CD4-positive, alpha-beta memory T cell (primary cell): ENCODE measurements at regions not wholly inside any gene's neighbourhood (a gene's known extent, or its start where the extent isn't known, plus 50 kb on each side); places are given as distances from the start of the nearest gene placed in this dataset.
A peak's percentile ranks its signal among the peaks of the same experiment; 100 is the strongest.

Experiments used
- CTCF ChIA-PET: fragments of 350-600 bp; sonication (Branson Sonifier 250); formaldehyde crosslinking; loops from one replicate; lab custom pipeline; 2021; ENCODE audit warnings: inconsistent platforms; ENCODE audit not compliant: partially characterized antibody; lab: Charles Lee
- POLR2A ChIA-PET: fragments of 350-600 bp; sonication (Branson Sonifier 250); formaldehyde crosslinking; loops from one replicate; lab custom pipeline; 2021; ENCODE audit not compliant: partially characterized antibody; lab: Charles Lee
- DNase-seq, 5 donors: peaks; one replicate each; pipeline versions ENCODE4 v3.0.0 to v3.0.0-alpha.2; 2020 to 2022; ENCODE audit warnings: mixed read lengths in 1 of 5
- H3K27ac ChIP-seq: one replicate; pipeline ENCODE4 v1.7.0; 2013; ENCODE audit warnings: low read depth, low read length
- H3K27me3 ChIP-seq: 2 replicates; pipeline ENCODE4 v1.7.0; 2013; ENCODE audit warnings: mild to moderate bottlenecking, low read length, moderate library complexity; ENCODE audit not compliant: insufficient read depth
- H3K36me3 ChIP-seq: 2 replicates; pipeline ENCODE4 v1.7.0; 2013; ENCODE audit warnings: mild to moderate bottlenecking, low read length, moderate library complexity; ENCODE audit not compliant: insufficient read depth
- H3K4me1 ChIP-seq: 2 replicates; pipeline ENCODE4 v1.7.0; 2013; ENCODE audit warnings: mild to moderate bottlenecking, low read length, moderate library complexity; ENCODE audit not compliant: insufficient read depth
- H3K4me3 ChIP-seq, 2 donors: one replicate each; pipeline ENCODE4 v1.7.0; 2013; ENCODE audit warnings: low read length in 2 of 2, mild to moderate bottlenecking in 1 of 2
- H3K9me3 ChIP-seq, 2 donors: one replicate each; pipeline ENCODE4 v1.7.0; 2013; ENCODE audit warnings: low read length in 2 of 2, control low read depth in 1 of 2; ENCODE audit not compliant: control insufficient read depth in 1 of 2
- H3K27ac Mint-ChIP-seq, 7 donors: one replicate each; pipeline ENCODE4 v1.8.0; 2020 to 2021; ENCODE audit warnings: mixed read lengths in 7 of 7, mild to moderate bottlenecking in 6 of 7, inconsistent platforms in 3 of 7, moderate library complexity in 3 of 7
- H3K27me3 Mint-ChIP-seq, 2 donors: one replicate each; pipeline ENCODE4 v1.8.0; 2020 to 2021; ENCODE audit warnings: mixed read lengths in 2 of 2
- H3K36me3 Mint-ChIP-seq, 2 donors: one replicate each; pipeline ENCODE4 v1.8.0; 2020 to 2021; ENCODE audit warnings: mixed read lengths in 2 of 2, inconsistent platforms in 1 of 2, mild to moderate bottlenecking in 1 of 2
- H3K4me1 Mint-ChIP-seq, 4 donors: one replicate each; pipeline ENCODE4 v1.8.0; 2020 to 2021; ENCODE audit warnings: mixed read lengths in 4 of 4, mild to moderate bottlenecking in 1 of 4
- H3K4me3 Mint-ChIP-seq, 8 donors: one replicate each; pipeline ENCODE4 v1.8.0; 2020 to 2021; ENCODE audit warnings: mixed read lengths in 8 of 8, mild to moderate bottlenecking in 7 of 8, moderate library complexity in 6 of 8, inconsistent platforms in 3 of 8
- H3K9me3 Mint-ChIP-seq, 8 donors: one replicate each; pipeline ENCODE4 v1.8.0; 2020 to 2021; ENCODE audit warnings: mixed read lengths in 8 of 8, mild to moderate bottlenecking in 5 of 8, inconsistent platforms in 3 of 8, moderate library complexity in 1 of 8
- intact Hi-C: fragments of 100-400 bp; cut with micrococcal nuclease; formaldehyde crosslinking; loops from one replicate; pipeline ENCODE4 v1.15.1; 2023

DNA sequence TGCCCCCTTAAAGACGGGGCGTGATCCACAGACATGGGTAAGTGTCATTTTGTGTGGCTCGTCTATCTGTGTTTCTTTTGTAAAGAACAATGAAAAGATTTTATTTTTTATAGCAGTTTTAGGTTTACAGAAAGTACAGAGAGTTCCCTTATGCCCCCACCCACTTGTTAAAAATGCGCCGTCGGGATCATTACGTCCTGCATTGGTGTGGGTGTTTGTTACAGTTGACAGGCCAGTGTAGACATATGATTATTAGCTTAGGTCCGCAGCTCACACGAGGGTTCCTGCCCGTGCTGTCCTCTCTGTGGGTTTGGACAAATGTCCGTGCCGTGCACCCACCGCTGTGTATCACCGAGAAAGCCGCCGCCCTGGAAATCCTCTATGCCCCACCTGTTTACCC lies 50.5 kb downstream of the RGS12 start:
- peak overlapping the region in 1 of 7 donors; percentile 35 for H3K27ac Mint-ChIP-seq
- intact Hi-C loops = no loop called here

GRCh38 chr4:3344104-3344503 lies 51.3 kb downstream of the RGS12 start:
- ChIA-PET POLR2A (no interaction called here), CTCF (interaction anchor here (1.0 kb wide), 2 partner anchors 51 to 237 kb away, joined by 3 read pairs; no protein-coding TSS in a partner anchor)
- intact Hi-C loops = no loop called here
- Histone ChIP-seq H3K27me3 (no peaks in the 10 kb centered on the region), H3K4me3 (no peak overlapping the region), H3K9me3 (no peaks in the 10 kb centered on the region), H3K36me3 (no peaks in the 10 kb centered on the region), H3K27ac (no peak overlapping the region), H3K4me1 (peaks cover 8% of the 10 kb centered on the region)
- no peak for DNase-seq
- H3K27me3 Mint-ChIP-seq = no peaks in the 10 kb centered on the region
- H3K4me3 Mint-ChIP-seq = no peak overlapping the region
- H3K36me3 Mint-ChIP-seq = peaks cover 0 to 3% of the 10 kb centered on the region in 2 donors
- peaks cover 9 to 22% (median 14%) of the 10 kb centered on the region in 4 donors for H3K4me1 Mint-ChIP-seq
- no peak overlapping the region for H3K27ac Mint-ChIP-seq
- H3K9me3 Mint-ChIP-seq = no peaks in the 10 kb centered on the region

More for the DNA sequence above, 50.5 kb downstream of the RGS12 start:
- H3K27me3 ChIP-seq = no peaks in the 10 kb centered on the region
- no peak for DNase-seq
- H3K4me3 ChIP-seq = no peak overlapping the region
- H3K36me3 ChIP-seq = no peaks in the 10 kb centered on the region
- Mint-ChIP-seq H3K4me3 (no peak overlapping the region), H3K36me3 (peaks cover 0 to 3% of the 10 kb centered on the region in 2 donors), H3K9me3 (no peaks in the 10 kb centered on the region), H3K27me3 (no peaks in the 10 kb centered on the region), H3K4me1 (peaks cover 9 to 22% (median 14%) of the 10 kb centered on the region in 4 donors)
- no peaks in the 10 kb centered on the region for H3K9me3 ChIP-seq
- ChIA-PET CTCF (interaction anchor here (1.0 kb wide), 1 partner anchor 236 kb away, joined by 3 read pairs; no protein-coding TSS in a partner anchor), POLR2A (no interaction called here)
- no peak overlapping the region for H3K27ac ChIP-seq
- H3K4me1 ChIP-seq = peaks cover 8% of the 10 kb centered on the region

DNA sequence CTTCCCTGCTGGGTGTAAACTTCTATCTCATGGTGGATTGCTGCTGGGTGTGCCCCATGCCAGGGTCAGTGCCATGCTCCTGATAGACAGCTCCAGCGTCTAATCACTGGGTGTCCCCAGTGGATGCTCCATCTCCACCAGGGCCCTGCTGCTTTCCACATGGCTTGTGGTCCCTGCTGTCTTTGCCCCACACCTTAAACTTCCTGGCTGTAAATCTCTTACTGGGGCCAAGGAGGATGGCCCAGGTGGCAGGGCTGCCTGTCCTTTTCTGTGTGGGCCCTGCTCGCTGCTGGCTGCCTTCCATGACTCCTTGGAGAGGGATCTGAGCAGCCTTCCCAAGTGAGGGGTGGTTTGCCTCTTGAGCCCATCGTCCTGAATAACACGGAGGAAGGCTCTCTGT lies 51.8 kb downstream of the RGS12 start:
- POLR2A ChIA-PET = no interaction called here
- H3K4me1 Mint-ChIP-seq = peaks cover 8 to 19% (median 14%) of the 10 kb centered on the region in 4 donors
- DNase-seq = no peak
- peaks cover 0 to 3% of the 10 kb centered on the region in 2 donors for H3K36me3 Mint-ChIP-seq
- Histone ChIP-seq H3K4me1 (peaks cover 8% of the 10 kb centered on the region), H3K27ac (no peak overlapping the region), H3K36me3 (no peaks in the 10 kb centered on the region), H3K9me3 (no peaks in the 10 kb centered on the region), H3K27me3 (no peaks in the 10 kb centered on the region), H3K4me3 (no peak overlapping the region)
- H3K27me3 Mint-ChIP-seq = no peaks in the 10 kb centered on the region
- no peaks in the 10 kb centered on the region for H3K9me3 Mint-ChIP-seq
- no peak overlapping the region for H3K4me3 Mint-ChIP-seq
- intact Hi-C loops = no loop called here
- no peak overlapping the region for H3K27ac Mint-ChIP-seq
- CTCF ChIA-PET = interaction anchor here (1.0 kb wide), 1 partner anchor 51 kb away, joined by 3 read pairs; no protein-coding TSS in a partner anchor

DNA sequence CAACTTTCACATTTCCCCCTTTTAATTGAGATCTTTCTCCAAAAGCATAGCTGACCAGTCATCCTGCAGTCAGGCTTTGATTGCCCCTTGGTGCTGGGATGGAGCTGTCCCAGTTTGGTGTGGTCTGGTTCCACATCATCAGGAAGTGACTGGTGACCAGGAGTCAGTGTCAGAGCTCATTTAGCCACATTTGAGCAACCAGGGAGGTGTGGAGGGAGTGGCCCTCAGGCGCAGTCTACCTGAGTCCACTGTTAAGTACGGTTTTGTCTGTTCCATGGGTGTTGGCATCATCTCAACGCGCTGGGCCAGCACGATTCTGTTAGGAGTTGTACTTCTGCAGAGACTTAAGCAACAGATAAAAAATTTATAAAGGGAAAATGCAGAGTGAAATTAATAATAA lies 52.6 kb downstream of the RGS12 start:
- Histone ChIP-seq H3K27me3 (no peaks in the 10 kb centered on the region), H3K4me1 (peaks cover 8% of the 10 kb centered on the region), H3K4me3 (no peak overlapping the region), H3K27ac (no peak overlapping the region), H3K36me3 (no peaks in the 10 kb centered on the region), H3K9me3 (no peaks in the 10 kb centered on the region)
- Mint-ChIP-seq H3K27ac (no peak overlapping the region), H3K36me3 (peaks cover 0 to 3% of the 10 kb centered on the region in 2 donors), H3K4me1 (peaks cover 8 to 19% (median 14%) of the 10 kb centered on the region in 4 donors), H3K4me3 (no peak overlapping the region), H3K27me3 (no peaks in the 10 kb centered on the region), H3K9me3 (no peaks in the 10 kb centered on the region)
- CTCF ChIA-PET = interaction anchor here (1.9 to 3.7 kb wide), 2 partner anchors 97 to 135 kb away, joined by 6 to 20 read pairs; partner anchors contain the start of gene HGFAC
- DNase-seq = no peak
- POLR2A ChIA-PET = interaction anchor here (1.4 kb wide), 1 partner anchor 135 kb away, joined by 3 read pairs; no protein-coding TSS in a partner anchor
- intact Hi-C loops = loop anchor here (5.0 kb wide), 1 partner anchor 43 kb away; no protein-coding TSS in a partner anchor

GRCh38 chr4:3346146-3346545 lies 53.3 kb downstream of the RGS12 start:
- no peaks in the 10 kb centered on the region for H3K36me3 ChIP-seq
- no peaks in the 10 kb centered on the region for H3K27me3 ChIP-seq
- no peak overlapping the region for H3K4me3 Mint-ChIP-seq
- no peak overlapping the region for H3K27ac ChIP-seq
- no peaks in the 10 kb centered on the region for H3K27me3 Mint-ChIP-seq
- CTCF ChIA-PET = interaction anchor here (0.8 to 3.7 kb wide), 17 partner anchors 8 to 239 kb away, joined by 3 to 20 read pairs (median 4); partner anchors contain the start of gene HGFAC
- peaks cover 8 to 19% (median 14%) of the 10 kb centered on the region in 4 donors for H3K4me1 Mint-ChIP-seq
- H3K4me1 ChIP-seq = peaks cover 8% of the 10 kb centered on the region
- no peak overlapping the region for H3K4me3 ChIP-seq
- peak; percentile 46 to 58 (median 54) for DNase-seq
- no peaks in the 10 kb centered on the region for H3K9me3 Mint-ChIP-seq
- H3K9me3 ChIP-seq = no peaks in the 10 kb centered on the region
- peak overlapping the region in 3 of 7 donors; percentile 1 to 32 (median 5) for H3K27ac Mint-ChIP-seq
- peaks cover 0 to 3% of the 10 kb centered on the region in 2 donors for H3K36me3 Mint-ChIP-seq
- intact Hi-C loops = loop anchor here (1.0 to 5.0 kb wide), 2 partner anchors 44 to 240 kb away; no protein-coding TSS in a partner anchor
- POLR2A ChIA-PET = interaction anchor here (1.4 kb wide), 1 partner anchor 134 kb away, joined by 3 read pairs; no protein-coding TSS in a partner anchor

GRCh38 chr4:3347871-3348270 lies 55.0 kb downstream of the RGS12 start:
- H3K4me1 ChIP-seq = peaks cover 4% of the 10 kb centered on the region
- POLR2A ChIA-PET = no interaction called here
- CTCF ChIA-PET = interaction anchor here (1.0 to 3.7 kb wide), 3 partner anchors 11 to 133 kb away, joined by 3 to 20 read pairs (median 3); no protein-coding TSS in a partner anchor
- H3K27me3 ChIP-seq = no peaks in the 10 kb centered on the region
- no peak overlapping the region for H3K27ac Mint-ChIP-seq
- H3K36me3 ChIP-seq = no peaks in the 10 kb centered on the region
- H3K36me3 Mint-ChIP-seq = peaks cover 0 to 3% of the 10 kb centered on the region in 2 donors
- H3K4me3 ChIP-seq = no peak overlapping the region
- H3K9me3 ChIP-seq = no peaks in the 10 kb centered on the region
- peaks cover 5 to 13% (median 7%) of the 10 kb centered on the region in 4 donors for H3K4me1 Mint-ChIP-seq
- no peak overlapping the region for H3K4me3 Mint-ChIP-seq
- H3K9me3 Mint-ChIP-seq = peaks cover 0 to 8% (median 0%) of the 10 kb centered on the region in 8 donors
- no peak overlapping the region for H3K27ac ChIP-seq
- intact Hi-C loops = loop anchor here (5.0 kb wide), 1 partner anchor 46 kb away; no protein-coding TSS in a partner anchor
- H3K27me3 Mint-ChIP-seq = no peaks in the 10 kb centered on the region
- DNase-seq = no peak

DNA sequence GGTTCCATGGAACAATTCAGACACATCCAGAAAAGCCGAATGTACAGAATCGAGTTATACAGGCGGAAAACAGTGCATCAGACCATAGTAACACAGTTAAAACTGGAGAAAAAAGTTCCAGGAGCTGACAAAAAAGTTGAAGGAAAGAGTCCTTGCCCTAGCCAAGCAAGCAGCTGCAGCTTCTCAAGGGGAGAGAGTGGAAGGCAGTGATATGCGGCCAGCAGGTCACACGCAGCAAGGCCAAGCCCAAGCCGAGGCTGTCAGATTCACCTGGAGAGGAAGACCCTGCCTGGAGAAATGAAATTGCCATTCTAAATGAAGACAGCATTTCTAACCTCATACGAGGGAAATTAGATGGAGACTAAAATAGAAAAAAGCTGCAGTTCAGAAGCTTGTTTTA lies 55.8 kb downstream of the RGS12 start:
- H3K9me3 Mint-ChIP-seq = peaks cover 0 to 8% (median 0%) of the 10 kb centered on the region in 8 donors
- H3K27ac Mint-ChIP-seq = no peak overlapping the region
- CTCF ChIA-PET = interaction anchor here (1.1 to 3.7 kb wide), 2 partner anchors 12 to 132 kb away, joined by 3 to 20 read pairs; no protein-coding TSS in a partner anchor
- no peaks in the 10 kb centered on the region for H3K36me3 Mint-ChIP-seq
- H3K27me3 ChIP-seq = no peaks in the 10 kb centered on the region
- no peak overlapping the region for H3K27ac ChIP-seq
- no peak overlapping the region for H3K4me3 Mint-ChIP-seq
- POLR2A ChIA-PET = no interaction called here
- H3K27me3 Mint-ChIP-seq = no peaks in the 10 kb centered on the region
- H3K4me1 Mint-ChIP-seq = peaks cover 5 to 10% (median 7%) of the 10 kb centered on the region in 4 donors
- no peak overlapping the region for H3K4me3 ChIP-seq
- intact Hi-C loops = loop anchor here (5.0 kb wide), 1 partner anchor 46 kb away; no protein-coding TSS in a partner anchor
- H3K9me3 ChIP-seq = no peaks in the 10 kb centered on the region
- no peaks in the 10 kb centered on the region for H3K36me3 ChIP-seq
- H3K4me1 ChIP-seq = peaks cover 4% of the 10 kb centered on the region
- no peak for DNase-seq
